ENCODE measurements at regions not wholly inside any gene's neighbourhood (a gene's known extent, or its start where the extent isn't known, plus 50 kb on each side); places are given as distances from the start of the nearest gene placed in this dataset.

- Histone ChIP-seq H3K4me3 (ENCODE audit: severe bottlenecking) (no peak overlapping the region), H3K9me3 (ENCODE audit: severe bottlenecking) (no peaks in the 10 kb centered on the region), H3K27ac (ENCODE audit: poor library complexity, severe bottlenecking) (no peak overlapping the region), H3K36me3 (ENCODE audit: low read depth) (no peaks in the 10 kb centered on the region), H3K4me1 (ENCODE audit: insufficient read depth, poor library complexity, severe bottlenecking) (no peaks in the 10 kb centered on the region), H3K27me3 (ENCODE audit: insufficient read depth, poor library complexity, severe bottlenecking) (peaks cover 40% of the 10 kb centered on the region)
- ATAC-seq (ENCODE audit: low read depth) (no peak), DNase-seq (ENCODE audit: low spot score) (no peak)
- no peak for TF ChIP-seq CTCF (IDR thresholded peaks at IDR 0.05; ENCODE audit: poor library complexity, severe bottlenecking)
These were observed 82.4 kb upstream of the KIF2B start for GRCh38 chr17:53740312-53740711.

- Histone ChIP-seq H3K4me1 (ENCODE audit: insufficient read depth, poor library complexity, severe bottlenecking) (no peaks in the 10 kb centered on the region), H3K27ac (ENCODE audit: poor library complexity, severe bottlenecking) (no peak overlapping the region), H3K4me3 (ENCODE audit: severe bottlenecking) (no peak overlapping the region), H3K27me3 (ENCODE audit: insufficient read depth, poor library complexity, severe bottlenecking) (peaks cover 47% of the 10 kb centered on the region), H3K9me3 (ENCODE audit: severe bottlenecking) (no peaks in the 10 kb centered on the region), H3K36me3 (ENCODE audit: low read depth) (no peaks in the 10 kb centered on the region)
- TF ChIP-seq CTCF (IDR thresholded peaks at IDR 0.05; ENCODE audit: poor library complexity, severe bottlenecking): no peak
- ATAC-seq (ENCODE audit: low read depth) (no peak), DNase-seq (ENCODE audit: low spot score) (no peak)
These were observed 86.0 kb upstream of the KIF2B start for GRCh38 chr17:53736516-53737240.

- H3K27ac ChIP-seq (ENCODE audit: poor library complexity, severe bottlenecking): no peak overlapping the region
- H3K36me3 ChIP-seq (ENCODE audit: low read depth): no peaks in the 10 kb centered on the region
- ATAC-seq (ENCODE audit: low read depth) (no peak), DNase-seq (ENCODE audit: low spot score) (no peak)
- peaks cover 13% of the 10 kb centered on the region for H3K4me1 ChIP-seq (ENCODE audit: insufficient read depth, poor library complexity, severe bottlenecking)
- H3K27me3 ChIP-seq (ENCODE audit: insufficient read depth, poor library complexity, severe bottlenecking): no peaks in the 10 kb centered on the region
- H3K4me3 ChIP-seq (ENCODE audit: severe bottlenecking): no peak overlapping the region
- no peaks in the 10 kb centered on the region for H3K9me3 ChIP-seq (ENCODE audit: severe bottlenecking)
- TF ChIP-seq CTCF (IDR thresholded peaks at IDR 0.05; ENCODE audit: poor library complexity, severe bottlenecking): no peak
These were observed 98.0 kb upstream of the KIF2B start for GRCh38 chr17:53724726-53725125.

GRCh38 chr17:53722407-53722806 lies 100.3 kb upstream of the KIF2B start:
- H3K27me3 ChIP-seq (ENCODE audit: insufficient read depth, poor library complexity, severe bottlenecking): no peaks in the 10 kb centered on the region
- H3K4me1 ChIP-seq (ENCODE audit: insufficient read depth, poor library complexity, severe bottlenecking): peaks cover 13% of the 10 kb centered on the region
- peak; percentile 75 for DNase-seq (ENCODE audit: low spot score)
- H3K36me3 ChIP-seq (ENCODE audit: low read depth): no peaks in the 10 kb centered on the region
- no peak for TF ChIP-seq CTCF (IDR thresholded peaks at IDR 0.05; ENCODE audit: poor library complexity, severe bottlenecking)
- H3K4me3 ChIP-seq (ENCODE audit: severe bottlenecking): no peak overlapping the region
- H3K27ac ChIP-seq (ENCODE audit: poor library complexity, severe bottlenecking): peak overlapping the region; percentile 47
- H3K9me3 ChIP-seq (ENCODE audit: severe bottlenecking): no peaks in the 10 kb centered on the region
- peak; percentile 99 for ATAC-seq (ENCODE audit: low read depth)

- no peak for DNase-seq (ENCODE audit: low spot score)
- Histone ChIP-seq H3K9me3 (ENCODE audit: severe bottlenecking) (no peaks in the 10 kb centered on the region), H3K27ac (ENCODE audit: poor library complexity, severe bottlenecking) (no peak overlapping the region), H3K4me1 (ENCODE audit: insufficient read depth, poor library complexity, severe bottlenecking) (peaks cover 13% of the 10 kb centered on the region), H3K27me3 (ENCODE audit: insufficient read depth, poor library complexity, severe bottlenecking) (no peaks in the 10 kb centered on the region), H3K36me3 (ENCODE audit: low read depth) (no peaks in the 10 kb centered on the region), H3K4me3 (ENCODE audit: severe bottlenecking) (no peak overlapping the region)
- TF ChIP-seq CTCF (IDR thresholded peaks at IDR 0.05; ENCODE audit: poor library complexity, severe bottlenecking): no peak
- no peak for ATAC-seq (ENCODE audit: low read depth)
These were observed 101.6 kb upstream of the KIF2B start for GRCh38 chr17:53721101-53721500.

Measured in RWPE2 (cell line).